ENCODE measurements at regions not wholly inside any gene's neighbourhood (a gene's known extent, or its start where the extent isn't known, plus 50 kb on each side); places are given as distances from the start of the nearest gene placed in this dataset.

DNA sequence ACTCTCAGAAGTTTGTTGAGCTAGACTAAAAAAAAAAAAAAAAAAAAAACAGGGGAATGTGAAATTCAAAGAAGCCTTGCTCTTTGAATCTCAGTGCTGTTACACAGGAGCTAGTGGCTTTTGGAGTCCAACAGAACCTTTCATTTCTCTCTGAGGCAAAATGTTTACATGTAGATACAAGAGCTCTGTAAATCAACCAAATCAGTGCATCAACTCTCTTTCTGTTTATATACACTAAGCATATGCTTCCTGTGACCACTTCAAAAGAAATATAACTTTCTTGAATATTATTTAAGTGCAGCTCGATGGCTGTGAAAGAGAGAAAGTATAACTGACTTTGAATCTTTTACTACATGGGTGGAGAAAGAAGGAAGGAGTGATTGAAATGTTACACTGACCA is 115.3 kb upstream of the ITGA1 start (continued):
- TF ChIP-seq NANOG (IDR thresholded peaks at IDR 0.05; ENCODE audit: insufficient read depth, low read depth, low read length, poor library complexity, severe bottlenecking), result no peak

Measured in H1 (cell line).